ENCODE measurements at regions not wholly inside any gene's neighbourhood (a gene's known extent, or its start where the extent isn't known, plus 50 kb on each side); places are given as distances from the start of the nearest gene placed in this dataset.
"Not testable (repeated sequence)": the region's sequence is repeated elsewhere in the genome, so short reads cannot be mapped to it uniquely, and the experiment has no call there.

DNA sequence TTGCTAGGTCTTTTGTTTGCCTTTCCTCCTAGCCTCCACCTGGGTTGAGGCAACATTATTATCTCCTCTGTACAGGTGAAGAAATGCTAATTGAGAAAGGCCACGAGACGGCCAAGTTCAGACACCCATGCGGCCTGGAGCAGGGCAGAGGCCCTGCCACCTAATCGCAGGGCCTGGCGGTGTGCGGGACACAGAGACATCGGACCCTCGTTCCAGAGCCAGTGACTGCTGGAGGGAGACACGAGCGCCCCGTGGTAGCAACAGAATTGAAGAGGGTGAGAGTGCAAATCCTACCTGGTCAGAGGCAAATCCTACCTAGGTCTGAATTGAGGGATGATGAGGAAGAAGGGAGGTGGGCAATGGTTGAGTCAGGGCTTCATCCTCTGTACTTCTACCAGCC lies 113.8 kb upstream of the MEF2A start:
- H3K9me3 Mint-ChIP-seq = no peaks in the 10 kb centered on the region
- DNase-seq (ENCODE audit: low spot score) = no peak
- H3K27ac Mint-ChIP-seq = peak overlapping the region; percentile 15
- no peak overlapping the region for H3K4me3 Mint-ChIP-seq
- H3K4me1 Mint-ChIP-seq (ENCODE audit: low read depth) = peaks cover 31% of the 10 kb centered on the region
- no peaks in the 10 kb centered on the region for H3K27me3 Mint-ChIP-seq (ENCODE audit: low read depth)
- no peaks in the 10 kb centered on the region for H3K36me3 Mint-ChIP-seq (ENCODE audit: low read depth)

DNA sequence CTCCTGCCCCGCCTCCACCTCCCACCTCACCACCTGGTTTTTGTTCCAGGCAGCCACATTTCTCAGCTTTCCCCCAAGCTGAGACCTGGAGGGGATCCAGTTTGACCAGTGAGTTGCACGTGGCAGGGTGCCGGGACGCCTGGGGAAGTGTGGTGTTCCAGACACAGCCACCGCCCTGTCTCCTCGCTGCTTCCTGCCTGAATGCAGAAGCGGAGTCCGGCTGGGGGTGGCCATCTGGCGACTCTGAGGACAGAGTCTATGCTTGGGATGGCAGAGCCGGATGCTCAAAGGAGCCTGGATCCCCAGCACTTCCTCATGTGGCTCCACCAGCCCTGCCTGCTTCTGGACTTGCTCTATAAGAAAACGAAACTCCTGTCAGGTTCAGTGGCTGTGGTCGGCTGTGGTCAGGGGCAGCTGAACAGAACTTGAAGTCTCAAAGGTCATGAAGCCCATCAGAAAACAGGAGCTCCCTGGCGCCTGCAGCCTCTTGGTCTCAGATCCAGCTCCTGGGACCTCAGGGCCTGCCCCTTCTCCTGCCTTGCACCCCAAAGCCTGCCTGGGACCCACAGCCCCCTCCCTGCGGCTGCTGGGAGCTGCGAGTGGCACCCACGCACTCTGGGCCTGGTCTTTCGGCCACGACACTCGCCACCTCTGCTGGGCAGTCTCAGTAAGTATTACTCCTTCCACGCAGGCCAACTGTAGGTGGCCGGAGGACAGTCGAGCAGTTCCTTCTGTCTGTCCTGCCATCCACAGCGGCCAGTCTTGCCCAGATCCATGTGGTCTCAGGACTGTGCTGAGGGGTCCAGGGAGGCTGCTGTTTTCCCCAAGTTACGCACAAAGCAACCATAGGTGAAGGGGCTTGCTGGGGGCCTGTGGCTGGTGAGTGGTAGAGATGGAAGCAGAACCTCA lies 112.8 kb upstream of the MEF2A start:
- H3K9me3 Mint-ChIP-seq = peaks cover 6% of the 10 kb centered on the region
- no peaks in the 10 kb centered on the region for H3K36me3 Mint-ChIP-seq (ENCODE audit: low read depth)
- H3K4me1 Mint-ChIP-seq (ENCODE audit: low read depth) = peaks cover 27% of the 10 kb centered on the region
- H3K4me3 Mint-ChIP-seq = no peak overlapping the region
- H3K27me3 Mint-ChIP-seq (ENCODE audit: low read depth) = no peaks in the 10 kb centered on the region
- H3K27ac Mint-ChIP-seq = no peak overlapping the region
- no peak for DNase-seq (ENCODE audit: low spot score)

DNA sequence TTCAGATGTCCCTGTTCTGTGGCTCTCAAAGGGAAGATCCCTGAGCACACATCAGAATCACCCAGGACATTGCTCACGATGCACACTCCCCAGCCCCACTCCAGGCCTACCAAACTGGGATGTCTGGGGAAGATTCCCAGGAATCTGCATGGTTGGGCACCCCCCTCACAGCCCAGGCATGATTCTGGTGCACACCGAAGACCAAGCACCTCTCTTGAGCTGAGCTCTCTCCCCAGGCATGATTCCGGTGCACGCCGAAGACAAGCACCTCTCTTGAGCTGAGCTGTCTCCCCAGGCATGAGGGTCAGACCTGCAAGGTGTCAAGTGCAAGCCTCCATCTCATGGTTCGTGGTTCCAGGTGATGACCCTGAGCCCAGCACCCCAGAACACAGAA lies 112.2 kb upstream of the MEF2A start:
- peaks cover 6% of the 10 kb centered on the region for H3K9me3 Mint-ChIP-seq
- no peaks in the 10 kb centered on the region for H3K27me3 Mint-ChIP-seq (ENCODE audit: low read depth)
- H3K27ac Mint-ChIP-seq = no peak overlapping the region
- peaks cover 24% of the 10 kb centered on the region for H3K4me1 Mint-ChIP-seq (ENCODE audit: low read depth)
- no peak for DNase-seq (ENCODE audit: low spot score)
- H3K4me3 Mint-ChIP-seq = no peak overlapping the region
- H3K36me3 Mint-ChIP-seq (ENCODE audit: low read depth) = no peaks in the 10 kb centered on the region

DNA sequence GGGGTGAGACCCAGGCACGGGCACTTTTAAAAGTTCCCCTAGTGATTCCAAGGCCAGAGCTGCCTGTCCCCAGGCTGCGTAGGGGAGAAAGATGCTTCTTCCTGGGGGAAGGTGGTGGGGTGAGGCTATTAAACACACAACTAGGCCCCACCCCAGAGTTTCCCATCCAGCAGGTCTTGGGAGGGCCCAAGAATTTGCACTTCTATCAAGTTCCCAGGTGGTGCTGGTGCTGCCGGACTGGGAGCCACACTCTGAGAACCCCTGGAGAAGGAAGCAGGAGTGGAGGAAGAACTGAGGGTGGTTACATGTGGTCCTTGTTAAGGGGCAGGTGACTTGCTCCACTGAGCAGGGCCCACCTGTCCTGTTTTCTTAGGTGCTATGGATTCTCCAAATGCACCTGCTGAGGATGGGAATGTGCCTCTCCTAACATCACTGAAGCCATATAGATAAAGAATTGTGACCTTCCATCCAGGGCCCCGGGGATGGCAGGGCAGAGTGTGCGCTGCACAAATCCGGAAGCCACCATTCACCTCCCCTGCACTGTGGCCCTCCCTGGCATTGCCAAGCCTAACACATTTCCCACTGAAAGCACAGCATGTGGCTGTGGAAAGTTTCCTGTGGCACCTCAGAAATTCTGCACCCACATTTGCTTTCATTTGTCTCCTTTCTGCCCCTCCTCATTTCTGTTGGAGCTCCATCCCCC lies 111.5 kb upstream of the MEF2A start:
- Mint-ChIP-seq H3K4me3 (no peak overlapping the region), H3K27ac (no peak overlapping the region), H3K36me3 (ENCODE audit: low read depth) (no peaks in the 10 kb centered on the region), H3K4me1 (ENCODE audit: low read depth) (peaks cover 23% of the 10 kb centered on the region), H3K27me3 (ENCODE audit: low read depth) (no peaks in the 10 kb centered on the region), H3K9me3 (peaks cover 6% of the 10 kb centered on the region)
- no peak for DNase-seq (ENCODE audit: low spot score)

DNA sequence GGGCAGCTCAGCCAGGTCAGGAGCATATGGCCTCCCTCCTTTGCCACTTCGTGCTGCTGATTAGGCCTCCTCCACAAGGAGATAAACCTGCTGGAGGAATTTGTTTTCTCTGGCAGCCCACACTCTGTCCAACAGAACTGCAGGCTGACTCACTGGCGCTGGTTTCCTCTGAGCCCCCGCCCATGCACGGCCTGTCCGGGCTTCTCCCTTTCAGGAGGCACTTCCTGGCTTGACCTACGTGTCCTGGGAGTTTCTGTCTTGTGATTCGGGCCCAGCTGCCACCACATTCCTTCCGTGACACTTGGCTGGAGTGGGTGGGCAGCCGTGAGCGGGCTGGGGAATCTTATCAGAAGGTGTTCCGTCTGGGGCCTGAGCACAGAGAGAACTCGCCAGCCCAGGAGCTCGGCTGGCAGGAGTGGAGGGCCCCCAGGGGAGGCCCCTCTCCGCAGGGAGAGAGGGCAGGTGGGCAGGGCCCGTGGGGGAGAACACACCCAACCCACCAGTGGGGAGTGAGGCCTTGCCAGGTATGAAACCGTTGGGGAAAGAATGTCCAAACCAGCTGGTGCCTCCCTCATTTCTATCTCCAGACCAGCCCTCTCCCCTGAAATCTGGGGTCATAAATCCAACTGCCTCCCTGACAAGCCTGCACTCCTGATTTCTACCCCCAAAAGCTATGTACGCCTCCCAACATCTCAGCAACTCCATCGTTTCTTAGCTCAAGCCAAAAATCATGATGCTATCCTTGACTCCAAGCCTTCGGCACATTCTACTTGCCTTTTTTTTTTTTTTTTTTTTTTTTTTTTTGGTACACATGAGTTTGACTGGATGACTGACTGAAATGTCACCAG lies 110.6 kb upstream of the MEF2A start:
- H3K27ac Mint-ChIP-seq = no peak overlapping the region
- H3K36me3 Mint-ChIP-seq (ENCODE audit: low read depth) = no peaks in the 10 kb centered on the region
- peaks cover 6% of the 10 kb centered on the region for H3K9me3 Mint-ChIP-seq
- H3K4me3 Mint-ChIP-seq = no peak overlapping the region
- no peaks in the 10 kb centered on the region for H3K27me3 Mint-ChIP-seq (ENCODE audit: low read depth)
- peaks cover 18% of the 10 kb centered on the region for H3K4me1 Mint-ChIP-seq (ENCODE audit: low read depth)
- DNase-seq (ENCODE audit: low spot score) = peak; percentile 17

DNA sequence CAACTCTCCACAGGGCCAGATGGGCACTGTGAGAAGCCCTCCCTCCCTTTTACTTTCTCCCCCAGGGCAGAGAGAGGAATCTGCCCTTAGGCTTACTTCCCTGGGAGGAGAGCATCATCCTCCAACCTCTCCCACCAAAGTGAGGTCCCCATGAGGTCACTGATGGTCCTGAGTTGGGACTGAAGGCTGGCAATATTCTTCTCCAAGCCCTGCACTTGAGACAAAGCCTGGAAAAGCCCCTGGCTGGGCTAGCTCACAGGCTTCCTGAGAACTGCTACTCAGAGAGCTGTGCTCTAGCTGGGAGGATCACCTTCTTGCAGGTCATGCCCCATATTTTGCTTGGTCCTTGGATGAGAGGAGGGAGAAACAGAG lies 110.0 kb upstream of the MEF2A start:
- H3K27me3 Mint-ChIP-seq (ENCODE audit: low read depth) = no peaks in the 10 kb centered on the region
- H3K4me3 Mint-ChIP-seq = no peak overlapping the region
- peaks cover 13% of the 10 kb centered on the region for H3K4me1 Mint-ChIP-seq (ENCODE audit: low read depth)
- H3K27ac Mint-ChIP-seq = no peak overlapping the region
- H3K9me3 Mint-ChIP-seq = peaks cover 6% of the 10 kb centered on the region
- DNase-seq (ENCODE audit: low spot score) = no peak
- no peaks in the 10 kb centered on the region for H3K36me3 Mint-ChIP-seq (ENCODE audit: low read depth)

DNA sequence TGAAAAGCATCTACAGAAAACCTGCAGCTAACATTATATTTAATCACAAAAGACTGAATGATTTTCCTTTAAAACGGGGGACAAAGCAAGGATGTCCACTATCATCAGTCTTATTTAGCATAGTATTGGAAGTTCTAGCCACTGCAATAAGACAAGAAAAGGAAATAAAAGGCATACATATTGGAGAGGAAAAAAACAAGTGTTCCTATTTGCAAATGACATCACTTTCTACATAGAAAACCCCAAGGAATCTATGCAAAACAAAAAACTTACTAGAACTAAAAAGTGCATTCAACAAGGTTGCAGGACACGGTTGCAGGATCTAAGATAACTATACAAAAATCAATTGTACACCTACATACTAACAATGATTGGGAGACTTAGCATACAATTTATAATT lies 101.6 kb upstream of the MEF2A start:
- H3K27ac Mint-ChIP-seq = no peak overlapping the region
- peaks cover 30% of the 10 kb centered on the region for H3K9me3 Mint-ChIP-seq
- no peaks in the 10 kb centered on the region for H3K36me3 Mint-ChIP-seq (ENCODE audit: low read depth)
- H3K27me3 Mint-ChIP-seq (ENCODE audit: low read depth) = peaks cover 8% of the 10 kb centered on the region
- H3K4me1 Mint-ChIP-seq (ENCODE audit: low read depth) = no peaks in the 10 kb centered on the region
- H3K4me3 Mint-ChIP-seq = no peak overlapping the region
- no peak for DNase-seq (ENCODE audit: low spot score)

DNA sequence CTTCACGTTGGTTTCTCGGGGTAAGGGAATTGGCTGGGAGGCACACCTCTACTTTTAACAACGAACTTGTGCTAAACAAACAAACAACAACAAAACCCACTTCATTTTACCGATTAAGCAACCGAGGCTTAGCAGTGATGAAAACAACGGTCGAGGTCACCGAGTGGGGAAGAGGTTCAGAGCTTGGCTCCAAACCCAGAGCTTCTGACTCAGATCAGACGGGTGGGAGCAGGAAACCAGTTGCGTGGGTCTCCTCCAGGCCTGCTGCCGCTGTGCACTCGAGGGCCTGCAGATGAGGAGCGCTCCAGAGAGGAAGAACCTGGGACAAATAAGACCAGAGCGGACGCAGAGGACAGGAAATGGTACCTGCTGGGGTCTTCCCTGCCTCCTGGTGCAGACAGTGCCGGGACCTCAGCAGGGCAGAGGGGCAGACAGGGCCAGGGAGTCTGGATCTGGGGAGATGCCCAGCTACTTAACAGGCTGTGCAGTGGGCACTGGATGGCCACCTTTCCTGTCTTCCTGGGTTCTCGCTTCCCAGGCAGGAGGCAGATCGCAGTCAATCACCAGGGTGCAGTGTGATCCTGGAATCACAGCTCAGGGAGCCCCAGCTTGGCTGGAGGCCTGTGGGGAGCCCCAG lies 99.0 kb upstream of the MEF2A start:
- H3K36me3 Mint-ChIP-seq (ENCODE audit: low read depth) = no peaks in the 10 kb centered on the region
- peaks cover 12% of the 10 kb centered on the region for H3K27me3 Mint-ChIP-seq (ENCODE audit: low read depth)
- H3K4me3 Mint-ChIP-seq = no peak overlapping the region
- no peaks in the 10 kb centered on the region for H3K4me1 Mint-ChIP-seq (ENCODE audit: low read depth)
- no peak for DNase-seq (ENCODE audit: low spot score)
- H3K27ac Mint-ChIP-seq = no peak overlapping the region
- H3K9me3 Mint-ChIP-seq = peaks cover 30% of the 10 kb centered on the region

DNA sequence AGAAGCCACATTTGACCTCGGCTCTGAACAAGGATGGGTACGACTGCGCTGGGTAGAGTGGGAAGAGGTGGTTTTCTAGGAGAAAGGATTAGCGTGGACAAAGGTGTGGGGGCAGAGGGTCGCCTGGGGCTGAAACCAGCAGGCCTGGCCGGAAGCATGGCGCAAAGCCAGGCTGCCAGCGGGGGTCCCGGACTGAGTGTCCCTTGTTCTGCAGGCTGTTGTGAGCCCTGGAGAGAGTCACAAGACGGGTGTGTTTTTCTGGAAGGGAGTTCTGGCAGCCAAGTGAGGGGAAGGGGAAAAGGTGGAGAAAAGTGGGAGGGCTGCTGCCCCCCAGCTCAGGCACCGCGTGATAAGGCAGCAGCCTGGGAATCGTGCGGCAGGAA lies 98.5 kb upstream of the MEF2A start:
- no peak for DNase-seq (ENCODE audit: low spot score)
- H3K27me3 Mint-ChIP-seq (ENCODE audit: low read depth) = peaks cover 7% of the 10 kb centered on the region
- peaks cover 28% of the 10 kb centered on the region for H3K9me3 Mint-ChIP-seq
- no peaks in the 10 kb centered on the region for H3K4me1 Mint-ChIP-seq (ENCODE audit: low read depth)
- no peak overlapping the region for H3K27ac Mint-ChIP-seq
- H3K36me3 Mint-ChIP-seq (ENCODE audit: low read depth) = no peaks in the 10 kb centered on the region
- H3K4me3 Mint-ChIP-seq = no peak overlapping the region

DNA sequence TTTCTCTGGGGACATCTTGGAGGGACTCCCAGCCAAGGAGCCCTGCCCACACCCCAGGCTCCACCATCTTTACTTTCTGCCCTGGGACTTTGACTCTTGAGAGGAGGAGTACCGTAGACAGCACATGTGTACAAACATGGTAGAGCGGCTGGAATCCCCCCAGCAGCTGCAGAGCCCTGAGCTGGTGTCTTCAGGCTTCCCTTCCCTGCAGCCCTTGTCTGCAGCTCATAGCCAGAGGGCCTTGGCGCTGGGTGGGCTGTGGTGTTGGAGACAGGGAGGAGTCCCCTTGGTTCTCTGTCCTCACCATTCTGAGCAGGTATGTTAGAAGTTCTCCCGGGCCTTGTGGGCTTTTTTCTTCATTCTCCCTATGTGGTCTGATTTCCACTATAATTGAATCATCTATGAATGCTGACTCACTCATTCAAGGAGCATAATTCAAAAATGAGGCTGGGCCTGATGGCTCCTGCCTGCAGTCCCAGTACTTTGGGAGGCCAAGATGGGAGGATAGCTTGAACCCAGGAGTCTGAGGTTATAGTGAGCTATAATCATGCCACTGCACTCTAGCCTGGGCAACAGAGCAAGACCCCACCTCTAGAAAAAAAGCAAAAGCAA lies 97.8 kb upstream of the MEF2A start:
- no peak for DNase-seq (ENCODE audit: low spot score)

DNA sequence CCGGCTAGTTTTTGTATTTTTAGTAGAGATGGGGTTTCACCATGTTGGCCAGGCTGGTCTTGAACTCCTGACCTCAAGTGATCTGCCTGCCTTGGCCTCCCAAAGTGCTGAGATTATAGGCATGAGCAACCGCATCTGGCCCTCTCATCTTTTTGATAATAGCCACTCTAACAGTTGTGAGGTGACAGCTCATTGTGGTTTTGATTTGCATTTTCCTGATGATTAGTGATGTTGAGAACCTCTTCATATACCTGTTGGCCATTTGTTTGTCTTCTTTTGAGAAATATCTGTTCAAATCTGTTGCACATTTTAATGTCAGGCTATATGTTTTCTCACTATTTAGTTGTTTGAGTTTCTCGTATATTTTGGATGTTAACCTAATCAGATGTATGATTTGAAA lies 95.6 kb upstream of the MEF2A start:
- H3K27me3 Mint-ChIP-seq (ENCODE audit: low read depth); H3K27ac Mint-ChIP-seq; H3K4me3 Mint-ChIP-seq: not testable (repeated sequence)

More for the DNA sequence above, 97.8 kb upstream of the MEF2A start:
- Mint-ChIP-seq H3K27me3 (ENCODE audit: low read depth) (peaks cover 4% of the 10 kb centered on the region), H3K27ac (no peak overlapping the region), H3K4me1 (ENCODE audit: low read depth) (no peaks in the 10 kb centered on the region), H3K36me3 (ENCODE audit: low read depth) (no peaks in the 10 kb centered on the region), H3K4me3 (no peak overlapping the region), H3K9me3 (peaks cover 21% of the 10 kb centered on the region)

DNA sequence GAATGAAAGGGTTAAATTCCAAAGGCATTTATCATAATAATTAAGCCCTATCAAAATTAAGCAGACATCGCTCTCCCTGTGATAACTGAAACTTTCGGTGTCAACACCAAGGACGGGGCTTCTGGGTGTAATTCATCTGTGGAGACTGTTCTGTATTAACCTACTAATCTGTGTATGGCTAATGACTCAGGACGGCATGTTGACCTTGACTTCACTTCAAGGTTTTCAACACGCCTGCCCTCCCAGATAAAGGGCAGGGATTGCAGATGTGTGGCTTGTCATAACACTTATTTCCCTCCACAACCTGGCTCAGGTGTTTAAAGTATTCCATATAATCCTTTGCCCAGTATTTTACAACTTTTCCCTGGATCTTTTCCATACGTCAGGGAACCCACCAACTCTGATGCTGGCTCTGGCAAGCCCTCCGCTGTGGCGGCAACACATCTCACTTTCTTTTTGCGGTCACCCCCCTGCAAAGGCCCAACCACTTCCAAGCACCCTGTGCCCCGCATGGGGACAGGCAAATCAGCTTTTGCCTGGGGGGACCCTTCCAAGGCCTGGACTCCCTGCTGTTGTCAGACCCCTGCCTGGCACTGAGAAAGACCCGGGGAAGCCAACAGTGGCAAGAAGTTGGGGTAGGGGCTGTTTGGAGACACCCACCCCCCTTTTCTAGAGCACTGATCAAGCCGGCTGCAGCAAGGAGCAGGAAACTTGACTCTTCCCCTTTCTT lies 93.2 kb upstream of the MEF2A start:
- Mint-ChIP-seq H3K27me3 (ENCODE audit: low read depth) (peaks cover 4% of the 10 kb centered on the region), H3K36me3 (ENCODE audit: low read depth) (no peaks in the 10 kb centered on the region), H3K4me3 (no peak overlapping the region), H3K4me1 (ENCODE audit: low read depth) (peaks cover 9% of the 10 kb centered on the region), H3K27ac (no peak overlapping the region), H3K9me3 (no peaks in the 10 kb centered on the region)
- DNase-seq (ENCODE audit: low spot score) = no peak

More for the DNA sequence above, 95.6 kb upstream of the MEF2A start:
- DNase-seq (ENCODE audit: low spot score); H3K4me1 Mint-ChIP-seq (ENCODE audit: low read depth); H3K36me3 Mint-ChIP-seq (ENCODE audit: low read depth); H3K9me3 Mint-ChIP-seq: not testable (repeated sequence)
